GM20431 (cell line): ENCODE measurements at regions not wholly inside any gene's neighbourhood (a gene's known extent, or its start where the extent isn't known, plus 50 kb on each side); places are given as distances from the start of the nearest gene placed in this dataset.

Source experiments
- in situ Hi-C: fragments of 300-500 bp; cut with MseI, MboI; formaldehyde crosslinking; loops from one replicate; pipeline ENCODE4 v1.15.0; 2020; ENCODE audit warnings: low sequenced_read_pairs; ENCODE audit not compliant: unreplicated experiment

DNA sequence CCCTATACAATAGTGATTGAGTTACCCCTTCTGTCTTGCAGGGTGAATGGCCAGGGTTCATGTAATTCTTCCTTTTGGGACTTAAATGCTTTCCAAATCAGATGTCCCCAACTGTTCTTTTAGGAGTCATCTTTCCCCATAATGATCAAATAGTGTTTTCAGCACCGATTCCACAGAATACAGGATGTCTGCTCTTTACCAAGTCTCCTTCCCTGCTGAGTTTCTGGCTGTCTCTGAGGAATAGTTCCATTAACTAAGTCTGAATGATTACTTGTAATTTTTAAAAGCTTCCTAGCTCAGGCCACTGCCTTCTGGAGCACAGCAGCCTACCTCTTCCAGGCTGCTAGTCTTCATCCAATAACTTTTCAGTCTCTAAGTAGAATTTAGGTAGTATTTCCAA lies 630.7 kb upstream of the ZNF608 start:
- in situ Hi-C loops = no loop called here

DNA sequence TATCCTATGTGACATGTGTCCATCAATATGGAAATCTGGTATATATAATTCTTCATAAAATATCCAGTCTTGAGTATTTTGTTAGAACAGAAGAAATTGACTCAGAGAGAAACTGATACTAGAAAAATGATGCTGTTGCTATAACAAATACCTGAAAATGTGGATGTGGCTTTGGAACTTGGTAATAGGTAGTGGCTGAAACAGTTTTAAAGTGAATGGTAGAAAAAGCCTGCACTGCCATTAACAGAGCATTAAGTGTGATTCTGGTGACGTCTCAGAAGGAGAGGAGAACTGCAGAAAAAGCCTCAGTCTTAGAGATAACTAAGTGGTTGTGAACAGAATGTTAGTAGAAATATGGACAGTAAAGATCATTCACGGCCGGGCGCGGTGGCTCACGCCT lies 634.9 kb upstream of the ZNF608 start:
- in situ Hi-C loops = no loop called here

DNA sequence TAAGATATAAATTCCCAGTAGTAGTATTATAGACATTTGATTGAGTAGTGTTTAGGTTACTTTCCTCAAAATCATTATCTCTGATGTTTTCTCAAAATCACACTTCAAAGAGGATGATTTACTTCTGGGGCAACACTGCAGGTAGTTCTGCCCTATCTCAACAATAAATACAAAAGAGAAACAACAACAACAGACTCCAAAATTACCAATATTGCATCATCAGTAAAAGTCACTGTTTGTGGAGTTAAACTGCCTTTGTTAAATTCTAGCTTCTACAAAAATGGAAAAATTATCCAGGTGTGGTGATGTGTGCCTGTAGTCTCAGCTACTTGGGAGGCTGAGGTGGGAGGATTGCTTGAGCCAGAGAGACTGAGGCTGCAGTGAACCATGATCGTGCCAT lies 637.6 kb upstream of the ZNF608 start:
- in situ Hi-C loops = no loop called here

DNA sequence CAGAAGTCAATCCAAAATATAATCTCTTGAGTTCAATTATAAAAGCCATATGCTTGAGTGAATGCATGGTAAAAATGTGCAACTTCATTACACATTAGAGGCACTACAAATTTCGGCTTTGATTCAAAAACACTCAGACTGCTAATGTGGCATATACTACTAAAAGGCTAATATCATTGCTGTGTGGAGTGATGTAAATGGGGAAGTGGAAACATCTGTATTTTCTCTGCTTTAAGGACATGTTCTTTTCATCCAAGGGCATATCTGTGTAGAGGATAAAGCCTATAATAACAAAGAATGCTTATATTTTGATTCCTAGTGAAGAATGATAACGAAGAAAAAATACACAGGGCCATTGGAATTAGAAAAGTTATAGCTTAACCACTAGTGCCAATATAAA lies 643.9 kb upstream of the ZNF608 start:
- in situ Hi-C loops = no loop called here

DNA sequence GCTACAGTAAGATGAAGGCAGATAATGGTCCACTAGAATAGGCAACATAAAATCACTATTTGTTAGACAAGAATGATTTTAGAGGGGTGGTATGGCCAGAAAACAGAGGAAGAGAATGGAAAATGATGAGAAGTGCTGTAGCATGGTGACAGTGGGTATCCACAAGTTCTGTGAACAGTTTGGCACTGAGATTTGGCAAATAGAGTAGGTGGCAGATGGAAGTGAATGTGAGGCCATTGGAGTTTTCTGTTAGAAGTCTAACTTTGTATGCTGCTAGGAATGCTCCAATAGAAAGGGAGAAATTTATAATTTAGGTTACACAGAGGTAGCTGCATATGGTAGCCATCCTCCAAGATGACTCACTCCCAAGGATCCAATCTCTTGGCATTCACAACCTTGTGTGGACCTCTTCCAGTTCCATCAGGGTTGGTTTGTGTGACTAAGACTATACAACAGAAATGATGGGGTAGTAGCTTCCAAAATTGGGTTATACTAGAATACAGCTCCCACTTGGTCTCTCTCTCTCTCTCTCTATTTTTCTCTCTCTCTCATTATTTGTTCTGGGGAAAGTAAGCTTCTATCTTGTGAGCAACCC lies 646.9 kb upstream of the ZNF608 start:
- in situ Hi-C loops = no loop called here

DNA sequence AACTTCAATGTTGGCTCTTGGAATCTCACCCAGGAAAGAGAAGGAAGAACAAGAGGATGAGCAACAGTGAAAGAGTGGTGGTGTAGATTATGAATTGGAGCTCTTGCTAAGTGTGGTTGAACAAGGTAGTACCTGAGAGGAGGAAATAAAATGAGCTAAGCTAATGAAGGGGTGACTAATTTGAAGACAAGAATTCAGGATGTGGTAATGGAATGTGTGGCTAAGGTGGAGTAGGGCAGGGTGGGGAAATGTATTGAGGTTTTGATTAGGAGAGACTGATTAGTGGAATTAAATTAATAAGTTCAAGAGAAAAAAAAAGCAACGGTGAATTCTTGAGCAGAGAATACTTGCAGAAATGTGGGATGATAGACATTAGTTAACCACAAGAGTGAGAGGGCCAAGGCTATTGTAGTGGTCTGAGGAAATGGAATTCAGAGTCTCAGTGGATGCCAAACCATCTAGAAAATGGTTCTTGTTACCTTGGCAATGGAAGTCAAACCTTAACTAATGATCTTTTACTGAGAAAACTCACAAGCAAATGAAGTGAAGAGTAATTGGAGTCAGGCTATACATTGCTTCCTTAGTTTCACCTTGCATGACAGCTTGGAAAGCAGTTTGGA lies 648.3 kb upstream of the ZNF608 start:
- in situ Hi-C loops = no loop called here

DNA sequence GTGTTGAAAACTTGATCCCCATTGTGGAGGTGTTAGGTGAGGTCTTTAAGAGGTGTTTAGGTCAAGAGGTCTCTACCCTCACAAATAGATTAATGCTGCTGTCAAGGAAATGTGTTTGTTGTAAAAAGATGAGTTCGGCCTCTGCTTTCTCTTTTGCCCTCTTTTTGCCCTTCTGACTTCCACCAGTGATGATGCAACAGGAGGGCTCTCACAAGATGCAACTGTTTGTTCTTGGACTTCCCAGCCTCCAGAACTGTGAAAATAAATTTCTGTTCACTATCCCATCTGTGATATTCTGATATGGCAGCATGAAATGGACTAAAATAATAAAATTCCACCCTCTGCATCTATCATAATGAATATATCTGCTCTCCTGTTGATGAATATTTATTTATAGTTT lies 650.0 kb upstream of the ZNF608 start:
- in situ Hi-C loops = no loop called here

DNA sequence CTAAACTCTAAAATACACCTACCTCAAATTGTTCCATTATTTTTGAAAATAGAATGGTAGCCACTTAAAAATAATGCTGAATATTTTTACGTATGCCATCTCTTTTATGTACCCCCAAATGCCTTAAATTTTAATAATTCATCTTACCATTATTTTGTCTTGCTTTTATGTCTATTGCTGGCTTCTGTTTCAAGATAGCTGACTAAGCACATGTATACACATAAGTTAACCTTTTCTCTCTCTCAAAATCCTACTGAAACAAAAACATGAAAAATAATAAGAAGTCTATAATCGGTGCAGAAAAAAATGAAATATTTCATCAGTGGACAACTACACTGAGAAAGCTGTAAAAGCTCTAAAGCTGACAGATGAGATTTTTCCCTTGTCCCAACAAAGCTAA lies 652.0 kb upstream of the ZNF608 start:
- in situ Hi-C loops = no loop called here

DNA sequence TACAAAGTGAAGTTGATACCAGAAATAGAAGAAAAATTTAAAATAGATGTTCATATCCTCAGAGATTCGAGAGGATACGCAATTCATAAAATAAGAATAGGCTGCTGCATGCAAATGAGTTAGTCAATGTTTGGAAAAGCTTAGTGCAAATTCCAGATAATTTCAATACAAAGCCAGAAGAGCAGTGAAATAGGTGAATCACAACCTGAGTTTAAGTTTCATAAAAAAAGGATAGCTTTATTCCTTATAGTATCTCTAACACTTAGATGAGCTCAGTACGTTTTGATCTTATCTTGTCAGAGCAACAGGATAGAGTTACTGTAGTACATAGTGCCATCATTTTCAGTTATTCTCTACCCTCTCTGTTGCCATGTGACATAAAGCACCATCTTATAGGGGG lies 653.4 kb upstream of the ZNF608 start:
- in situ Hi-C loops = no loop called here

DNA sequence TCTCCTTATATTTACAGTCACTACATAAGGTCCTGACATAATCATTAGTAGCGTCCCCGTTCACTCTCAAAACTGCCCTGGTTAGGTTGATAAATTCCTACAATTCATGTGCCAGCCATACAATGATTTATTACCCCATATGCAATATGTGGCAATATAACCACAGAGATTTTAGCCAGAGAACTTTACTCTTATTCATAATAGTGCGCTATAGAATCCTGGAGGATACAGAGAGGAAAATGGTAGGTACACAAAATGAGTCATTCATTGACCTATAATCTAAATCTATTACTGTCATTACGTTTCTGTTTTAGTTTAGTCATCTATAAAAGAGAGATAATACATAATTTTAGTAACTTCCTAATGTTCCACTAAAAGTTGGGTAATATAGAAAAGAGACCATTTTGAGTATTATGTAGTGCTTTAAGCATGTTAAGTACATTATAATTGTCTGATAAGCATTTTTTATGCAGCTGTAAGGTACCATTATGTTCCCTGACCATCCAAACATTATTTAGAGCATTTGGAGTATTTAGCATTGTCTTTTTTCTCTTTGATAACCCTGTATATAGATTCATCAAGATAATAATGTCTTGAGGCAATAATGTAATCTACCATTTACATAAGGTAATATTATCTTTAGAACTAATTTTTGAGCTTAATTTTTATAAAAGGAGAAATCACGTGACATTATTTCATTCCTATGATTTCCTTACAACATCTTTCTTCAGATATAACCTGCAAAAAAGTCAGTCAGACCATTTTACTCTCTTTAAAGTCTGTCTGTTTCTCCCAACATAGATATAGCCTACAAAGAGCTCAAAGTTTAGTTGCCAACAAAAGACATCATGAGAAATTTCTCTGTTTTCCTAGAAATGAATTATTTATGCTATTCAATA lies 655.5 kb upstream of the ZNF608 start:
- in situ Hi-C loops = no loop called here

DNA sequence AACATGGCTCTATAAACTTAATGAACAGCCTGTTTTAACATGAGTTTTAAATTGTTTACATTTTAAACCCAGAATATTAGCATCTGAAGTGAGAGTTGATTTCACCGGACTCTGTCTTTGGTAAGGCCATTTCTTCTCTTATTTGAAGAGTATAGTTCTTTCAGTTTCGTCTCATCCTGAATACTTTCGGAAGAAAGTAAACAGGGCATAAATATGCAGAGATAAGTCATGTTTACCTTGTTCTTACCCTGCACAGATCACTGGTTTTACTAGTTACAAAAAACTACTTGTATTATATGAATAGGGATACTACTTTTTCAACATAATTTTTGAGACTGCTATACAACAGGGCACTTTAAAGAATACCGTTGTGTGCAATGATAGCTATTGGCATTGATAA lies 656.3 kb upstream of the ZNF608 start:
- in situ Hi-C loops = no loop called here

DNA sequence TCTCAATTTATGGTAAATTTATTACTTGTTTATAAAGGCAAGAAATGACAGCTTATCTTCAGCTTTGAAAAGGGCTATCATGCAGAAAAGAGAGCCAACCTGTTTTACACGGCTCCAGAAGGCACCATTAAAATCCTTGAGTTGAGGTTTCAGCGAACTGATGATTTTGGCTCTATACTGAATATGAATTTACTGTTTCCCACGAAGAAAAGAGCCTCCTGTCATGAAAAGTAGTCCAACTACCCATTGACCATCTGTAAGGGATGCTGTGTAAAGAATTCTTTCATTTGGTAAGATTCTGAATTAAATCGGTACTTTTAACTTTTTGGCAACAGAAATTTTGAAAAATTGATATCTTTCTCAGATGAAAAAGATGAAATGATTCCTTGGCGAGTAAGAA lies 657.6 kb upstream of the ZNF608 start:
- in situ Hi-C loops = no loop called here

DNA sequence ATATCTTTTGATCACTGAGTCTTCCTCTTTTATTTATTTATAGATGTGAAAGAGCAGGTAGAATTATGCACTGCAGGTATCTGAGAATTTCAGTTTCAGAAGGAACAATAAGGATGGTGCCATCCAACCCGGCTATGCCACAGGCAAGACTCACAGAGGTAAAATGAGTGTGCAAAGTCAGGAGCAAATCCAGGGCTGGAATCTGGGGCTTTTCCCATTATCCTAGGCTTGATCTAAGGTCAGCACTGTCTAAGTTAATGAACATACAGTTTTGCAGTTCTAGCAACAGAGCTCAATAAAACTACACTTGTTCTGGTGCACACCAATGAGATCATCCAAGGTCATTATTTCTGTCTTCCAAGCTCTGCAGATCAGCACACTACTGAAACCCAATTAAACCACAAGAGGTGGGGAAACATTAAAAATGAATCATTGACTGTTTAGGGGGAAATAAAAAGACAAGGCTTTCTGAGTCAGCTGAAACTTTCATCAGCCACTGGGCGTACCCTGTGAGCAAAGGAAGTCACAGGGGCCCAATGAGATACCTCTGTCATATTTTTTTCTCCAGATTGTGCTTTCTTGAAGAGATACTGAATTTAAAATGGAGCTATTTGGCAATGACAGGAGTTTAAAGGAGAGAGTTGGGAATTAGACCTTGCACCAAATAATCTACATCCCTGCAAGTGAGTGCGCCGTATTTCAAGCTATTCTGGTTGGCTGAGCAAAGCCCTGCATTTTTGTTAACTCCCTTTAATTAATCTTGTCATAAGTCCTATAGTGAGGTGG lies 662.2 kb upstream of the ZNF608 start:
- in situ Hi-C loops = no loop called here

DNA sequence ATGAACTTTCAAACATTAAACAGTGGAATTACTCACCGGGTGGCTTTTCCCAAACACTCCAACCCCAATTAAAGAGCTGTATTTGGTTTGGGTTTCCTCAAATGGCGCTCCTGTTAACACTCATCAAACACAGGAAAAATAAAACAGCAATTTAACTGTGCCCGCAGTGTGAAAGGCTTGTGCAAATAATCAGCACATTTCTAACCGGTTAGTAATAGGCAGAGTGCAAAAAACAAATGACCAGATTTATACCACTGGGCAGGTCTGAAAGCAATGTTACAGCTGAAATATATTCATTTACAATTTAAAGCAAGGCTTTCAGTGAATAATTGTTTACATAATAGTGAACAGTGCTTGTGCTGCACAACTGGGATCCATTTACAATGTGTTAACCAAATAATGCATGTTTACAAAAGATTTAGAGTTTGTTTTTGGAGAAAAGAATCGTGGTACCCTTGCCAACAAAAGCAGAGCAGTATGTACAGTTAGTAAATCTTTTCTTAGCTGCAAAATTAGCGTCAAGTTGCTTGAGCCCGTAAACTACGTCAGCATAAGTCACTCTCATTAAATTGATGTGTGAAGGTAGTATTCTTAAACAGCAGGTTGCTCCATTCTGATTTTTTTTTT lies 662.9 kb upstream of the ZNF608 start:
- in situ Hi-C loops = no loop called here

DNA sequence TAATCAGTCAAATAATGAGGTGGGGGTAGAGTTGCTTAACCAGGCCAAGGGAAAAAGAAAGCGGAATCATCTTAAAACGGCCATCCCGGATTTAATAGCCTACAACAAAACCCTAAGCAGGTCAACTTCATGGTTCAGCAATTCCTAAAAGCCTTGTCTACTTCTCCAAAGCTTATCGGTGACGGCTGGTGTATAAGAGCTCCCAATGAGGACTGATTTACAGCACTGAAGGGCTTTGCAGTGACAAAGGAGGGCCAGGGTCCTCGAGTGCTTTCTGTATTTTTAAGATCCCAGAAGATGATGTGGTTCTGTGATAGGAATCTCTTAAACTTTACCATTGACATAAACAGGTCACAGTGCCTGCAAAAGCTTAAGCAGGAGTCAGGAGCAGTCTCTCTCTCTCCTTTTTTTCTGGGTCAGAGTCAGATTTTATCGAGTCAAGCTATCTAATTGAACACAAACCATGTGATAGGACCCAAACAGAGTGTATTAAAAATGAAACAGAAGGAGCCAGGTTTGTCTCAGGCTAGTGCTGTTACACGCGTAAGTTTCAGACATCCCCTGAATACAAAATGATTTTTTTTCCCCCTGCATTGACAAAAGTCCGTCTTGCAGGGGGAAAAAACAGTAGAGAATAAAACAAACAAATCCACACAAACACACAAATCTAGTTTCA lies 663.6 kb upstream of the ZNF608 start:
- in situ Hi-C loops = no loop called here

DNA sequence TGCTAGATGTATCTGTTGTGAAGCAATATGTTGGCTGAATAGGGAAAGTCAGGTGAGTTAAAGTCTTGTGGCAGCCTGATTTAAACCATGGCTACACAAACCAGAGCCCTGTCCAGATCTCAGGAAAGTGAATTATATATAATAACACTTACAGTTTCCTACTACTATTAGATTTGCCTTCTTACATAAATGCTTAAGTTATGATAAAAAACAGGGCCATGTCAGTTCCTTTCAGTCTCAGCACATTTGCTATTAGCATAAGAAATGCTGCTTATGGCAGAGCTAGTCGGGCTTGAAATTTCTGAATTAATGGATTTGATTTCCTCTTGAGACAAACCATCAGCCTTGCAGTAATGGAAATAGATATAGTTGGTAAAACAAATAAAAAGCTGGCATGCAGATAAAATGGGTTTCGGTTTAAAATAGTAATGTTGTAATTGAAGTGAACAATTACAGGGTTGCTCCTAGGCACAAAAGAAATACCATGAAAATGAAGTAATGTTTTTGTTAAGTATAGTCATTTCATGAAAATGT lies 664.2 kb upstream of the ZNF608 start:
- in situ Hi-C loops = no loop called here

DNA sequence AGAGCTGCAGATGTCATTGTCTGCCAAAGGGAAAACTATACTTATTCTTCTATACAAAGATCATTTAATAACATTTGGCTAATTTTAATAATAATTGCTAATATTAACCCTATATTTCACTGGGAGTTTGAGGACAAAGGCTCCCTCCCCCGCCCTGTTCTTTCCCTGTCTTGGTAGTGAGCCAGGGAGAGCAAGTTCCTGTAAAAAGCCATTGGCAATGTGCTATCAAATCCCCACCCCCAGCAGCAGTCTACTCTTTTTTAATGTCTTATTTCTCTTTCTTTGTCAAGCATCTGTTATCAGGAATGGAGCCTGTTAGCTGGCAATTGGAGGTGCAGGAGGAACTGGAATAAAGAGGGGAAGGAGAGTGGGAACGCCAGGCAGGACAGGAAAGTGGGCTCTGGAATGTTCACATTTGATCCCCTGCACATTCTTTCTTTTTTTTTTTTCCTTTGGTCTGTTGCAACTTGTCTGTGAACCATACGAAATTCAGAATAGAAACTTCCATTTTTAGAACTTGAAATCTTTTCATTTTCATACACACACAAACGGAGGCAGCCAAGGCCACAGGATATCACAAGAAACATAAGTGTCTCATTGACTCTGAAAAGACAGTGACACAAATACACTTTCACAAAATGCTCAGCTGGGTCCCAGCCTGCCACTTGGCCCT lies 664.8 kb upstream of the ZNF608 start:
- in situ Hi-C loops = no loop called here

DNA sequence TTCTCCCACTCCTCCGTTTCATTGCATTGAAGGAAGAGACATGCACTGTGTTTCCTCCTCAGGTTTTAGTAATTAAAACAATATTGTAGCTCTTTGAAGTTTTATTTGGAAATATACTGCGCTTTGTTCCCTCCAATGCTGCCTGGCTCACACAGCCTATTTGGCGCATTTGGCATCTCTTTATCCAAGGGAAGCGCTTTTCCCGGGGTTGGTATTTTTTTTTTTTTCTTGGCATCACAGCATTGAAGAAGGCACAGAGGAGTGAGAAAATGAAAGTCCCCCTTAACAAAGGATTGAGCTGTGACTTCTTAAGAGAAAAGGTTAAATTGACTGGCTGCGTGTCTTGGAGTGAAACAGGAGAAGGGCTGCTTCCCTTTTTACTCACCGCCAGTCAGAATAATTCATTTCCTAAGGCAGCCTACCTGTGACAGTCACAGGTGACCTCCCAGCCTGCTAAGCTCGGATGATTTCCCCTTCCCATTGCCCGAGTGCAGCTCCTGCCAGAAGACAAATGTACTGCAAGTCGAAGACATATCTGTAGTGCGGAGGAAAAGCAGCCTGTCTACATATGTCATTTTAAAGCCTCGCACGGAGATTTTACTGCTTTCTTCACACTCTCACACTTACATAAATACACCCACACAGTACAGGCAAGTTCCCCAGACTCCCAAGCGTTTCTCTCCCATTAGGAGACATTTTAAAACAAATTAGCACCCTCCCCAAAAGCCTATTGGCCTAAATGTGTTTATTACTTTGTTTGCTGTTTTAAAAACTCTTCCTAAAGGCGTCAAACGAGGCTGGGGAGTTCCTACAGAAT lies 665.5 kb upstream of the ZNF608 start:
- in situ Hi-C loops = no loop called here
